Left ventricle myocardium inferior (tissue), 1 donor: ENCODE measurements at regions not wholly inside any gene's neighbourhood (a gene's known extent, or its start where the extent isn't known, plus 50 kb on each side); places are given as distances from the start of the nearest gene placed in this dataset.

Experiments
- DNase-seq: peaks from one replicate; pipeline ENCODE4 v3.0.0-alpha.2; 2020
- H3K27ac ChIP-seq: fragments of 200-600 bp; replicated peaks from 2 replicates; pipeline ENCODE4 v1.8.0; 2021
- H3K27me3 ChIP-seq: fragments of 200-600 bp; 2 replicates; pipeline ENCODE4 v1.8.0; 2021; ENCODE audit warnings: low read depth
- H3K36me3 ChIP-seq: fragments of 200-600 bp; 2 replicates; pipeline ENCODE4 v1.8.0; 2021
- H3K4me1 ChIP-seq: fragments of 200-600 bp; 2 replicates; pipeline ENCODE4 v1.8.0; 2021
- H3K4me3 ChIP-seq: fragments of 200-600 bp; 2 replicates; pipeline ENCODE4 v1.8.0; 2021; ENCODE audit warnings: mild to moderate bottlenecking, moderate library complexity
- H3K9me3 ChIP-seq: fragments of 200-600 bp; replicated peaks from 2 replicates; pipeline ENCODE4 v1.8.0; 2021
- CTCF ChIP-seq: fragments of 200-600 bp; IDR thresholded peaks from 2 replicates; pipeline ENCODE4 v1.8.0; 2021; ENCODE audit warnings: antibody characterized with exemption, mild to moderate bottlenecking, borderline replicate concordance
- intact Hi-C: fragments of 100-400 bp; cut with micrococcal nuclease; formaldehyde crosslinking; loops from one replicate; pipeline ENCODE4 v1.11.0; 2022
- donor health status: DM: no; HTN: yes; CAD: no; lungs with severe emphysema.

DNA sequence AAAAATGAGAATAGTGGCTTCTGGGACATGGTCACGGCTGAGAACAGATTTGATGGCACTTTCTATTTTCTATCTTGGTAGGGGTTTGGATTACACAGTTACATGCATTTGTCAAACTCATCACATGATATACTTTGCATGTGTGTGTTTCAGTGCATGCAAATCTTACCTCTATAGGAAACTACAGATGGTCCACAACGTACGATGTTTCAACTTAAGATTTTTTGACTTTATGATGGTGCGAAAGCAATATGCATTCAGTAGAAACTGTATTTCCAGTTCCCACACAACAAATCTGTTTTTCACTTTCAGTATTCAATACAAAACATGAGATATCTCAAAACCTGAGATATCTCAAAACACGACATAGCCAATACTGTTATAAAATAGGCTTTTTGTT is 231.8 kb upstream of the SPTLC3 start:
- DNase-seq = no peak
- TF ChIP-seq CTCF = no peak
- H3K36me3 ChIP-seq = no peaks in the 10 kb centered on the region
- no peak overlapping the region for H3K27ac ChIP-seq
- H3K4me1 ChIP-seq = no peaks in the 10 kb centered on the region
- intact Hi-C loops = no loop called here
- H3K4me3 ChIP-seq = no peak overlapping the region
- no peaks in the 10 kb centered on the region for H3K27me3 ChIP-seq
- H3K9me3 ChIP-seq = peaks cover 9% of the 10 kb centered on the region

DNA sequence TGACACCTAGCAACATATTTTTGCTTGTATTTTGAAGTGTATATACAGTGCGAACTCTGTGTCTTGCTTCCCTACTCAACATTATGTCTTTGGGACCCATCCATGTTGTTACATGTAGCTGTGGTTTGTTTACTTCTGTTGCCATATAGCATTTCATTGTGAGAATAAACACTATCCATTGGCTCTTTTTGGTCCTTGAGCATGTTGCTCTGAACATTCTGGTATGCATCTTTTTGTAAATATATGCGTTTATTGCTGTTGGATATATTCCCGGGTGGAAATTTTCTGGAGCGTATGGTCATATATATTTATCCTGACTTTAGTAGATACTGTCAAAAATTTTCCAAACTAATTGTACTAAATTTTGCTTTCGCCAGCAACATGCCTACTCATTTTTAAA is 222.5 kb upstream of the SPTLC3 start:
- no peaks in the 10 kb centered on the region for H3K27me3 ChIP-seq
- no peak overlapping the region for H3K27ac ChIP-seq
- peaks cover 8% of the 10 kb centered on the region for H3K9me3 ChIP-seq
- no peak for TF ChIP-seq CTCF
- no peaks in the 10 kb centered on the region for H3K4me1 ChIP-seq
- no peak for DNase-seq
- no peaks in the 10 kb centered on the region for H3K36me3 ChIP-seq
- H3K4me3 ChIP-seq = no peak overlapping the region
- intact Hi-C loops = no loop called here

DNA sequence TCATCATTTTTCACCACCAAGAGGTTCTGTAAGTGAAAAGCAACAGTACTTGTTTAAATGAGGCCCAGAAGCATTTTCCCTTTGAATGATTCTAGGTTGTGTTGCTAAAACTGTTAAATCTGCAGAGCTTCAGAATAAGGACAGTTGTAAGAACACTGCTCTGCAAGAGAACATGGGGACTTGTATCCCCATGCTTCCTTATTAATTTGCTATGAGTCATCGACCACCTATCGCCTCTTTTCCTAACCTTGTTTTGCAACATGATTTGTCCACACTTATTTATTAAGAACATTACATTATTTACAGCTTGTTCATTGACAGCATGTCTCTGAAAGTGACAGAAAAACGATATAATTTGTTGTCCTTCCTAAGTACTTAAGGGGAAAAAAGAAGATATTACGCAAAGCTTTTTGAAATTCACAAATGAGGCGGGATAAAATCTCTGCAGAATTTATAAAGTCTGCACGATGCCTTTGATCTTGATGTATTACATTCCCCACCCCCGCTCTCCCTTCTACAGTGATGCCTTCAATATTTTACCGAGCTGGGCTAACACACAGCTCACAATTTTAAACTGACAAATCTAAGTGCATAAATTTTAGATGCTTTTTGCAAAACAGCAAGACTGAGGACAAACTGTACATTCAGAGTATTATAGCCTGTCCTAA is 220.0 kb upstream of the SPTLC3 start:
- Histone ChIP-seq H3K4me3 (no peak overlapping the region), H3K4me1 (no peaks in the 10 kb centered on the region), H3K27me3 (no peaks in the 10 kb centered on the region), H3K27ac (no peak overlapping the region), H3K9me3 (no peaks in the 10 kb centered on the region), H3K36me3 (no peaks in the 10 kb centered on the region)
- DNase-seq = no peak
- intact Hi-C loops = no loop called here
- TF ChIP-seq CTCF = no peak

GRCh38 chr20:12790859-12791258 is 217.9 kb upstream of the SPTLC3 start:
- H3K36me3 ChIP-seq = no peaks in the 10 kb centered on the region
- intact Hi-C loops = no loop called here
- TF ChIP-seq CTCF = no peak
- H3K27ac ChIP-seq = no peak overlapping the region
- H3K4me1 ChIP-seq = no peaks in the 10 kb centered on the region
- H3K9me3 ChIP-seq = no peaks in the 10 kb centered on the region
- H3K27me3 ChIP-seq = no peaks in the 10 kb centered on the region
- no peak overlapping the region for H3K4me3 ChIP-seq
- no peak for DNase-seq

DNA sequence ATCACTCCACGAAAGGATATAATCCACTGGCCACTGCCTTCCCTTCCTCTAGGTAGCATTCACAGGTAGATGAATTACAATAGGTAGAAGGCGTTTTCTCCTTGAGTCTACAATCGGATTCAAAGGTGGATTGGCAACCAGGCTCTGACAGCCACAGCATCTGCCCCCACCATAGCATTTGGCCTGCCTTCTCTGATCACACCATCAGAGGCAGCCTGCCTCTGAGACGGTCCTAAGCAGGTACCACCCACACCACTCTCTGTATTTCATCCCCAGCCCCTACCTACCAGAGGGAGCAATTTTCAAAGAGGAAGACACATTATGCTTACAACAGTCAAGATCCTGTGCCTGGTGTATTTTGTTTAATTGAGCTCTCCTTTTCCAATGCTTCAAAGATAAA is 210.5 kb upstream of the SPTLC3 start:
- no peaks in the 10 kb centered on the region for H3K4me1 ChIP-seq
- DNase-seq = no peak
- H3K36me3 ChIP-seq = no peaks in the 10 kb centered on the region
- H3K27ac ChIP-seq = no peak overlapping the region
- TF ChIP-seq CTCF = no peak
- intact Hi-C loops = no loop called here
- H3K9me3 ChIP-seq = no peaks in the 10 kb centered on the region
- no peaks in the 10 kb centered on the region for H3K27me3 ChIP-seq
- no peak overlapping the region for H3K4me3 ChIP-seq
